Prostate gland (tissue), 2 donors: ENCODE measurements at regions not wholly inside any gene's neighbourhood (a gene's known extent, or its start where the extent isn't known, plus 50 kb on each side); places are given as distances from the start of the nearest gene placed in this dataset.

Experiments
- CTCF ChIP-seq, 4 experiments: fragments of 200-600 bp in 2 of 4; fragments of 450-650 bp in 2 of 4; sonication (generic) in 2 of 4; IDR thresholded peaks; 1 replicate in 3 of 4; 2 replicates in 1 of 4; pipeline ENCODE4 v1.5.1; 2016 to 2019; ENCODE audit warnings: antibody characterized with exemption in 4 of 4, mild to moderate bottlenecking in 2 of 4, moderate library complexity in 2 of 4
- POLR2AphosphoS5 ChIP-seq: sonication (generic); formaldehyde crosslinking; IDR thresholded peaks from one replicate; pipeline ENCODE4 v1.6.1; 2017; ENCODE audit warnings: antibody characterized with exemption

- TF ChIP-seq CTCF (IDR thresholded peaks at IDR 0.05) (no peak), POLR2AphosphoS5 (no peak)
Observed at GRCh38 chr20:53664121-53664520, 70.5 kb upstream of the ZNF217 start.
